ENCODE measurements at regions not wholly inside any gene's neighbourhood (a gene's known extent, or its start where the extent isn't known, plus 50 kb on each side); places are given as distances from the start of the nearest gene placed in this dataset.

GRCh38 chr10:6345404-6345803 is 142.7 kb downstream of the PFKFB3 start:
- TF ChIP-seq CTCF (conservative IDR thresholded peaks at IDR 0.05 in 1 of 2, IDR thresholded peaks at IDR 0.05 in 1 of 2; ENCODE audit: low read depth in 1 of 2, low read length in 2 of 2): no peak
- no peak for TF ChIP-seq EZH2 (IDR thresholded peaks at IDR 0.05; ENCODE audit: low read length, missing control alignments)
